Endothelial cell of umbilical vein (primary cell): ENCODE measurements at regions not wholly inside any gene's neighbourhood (a gene's known extent, or its start where the extent isn't known, plus 50 kb on each side); places are given as distances from the start of the nearest gene placed in this dataset.

Experiments
- BruUV-seq: library from RNA; stranded (reverse); fragments of 400-500 nt; replicated peaks from 2 replicates; lab custom pipeline; 2021; lab: Mats Ljungman, UMichigan
- CTCF ChIA-PET: fragments of 300-600, 350-600 bp; sonication (Branson Sonifier 250); formaldehyde crosslinking; loops from one replicate; lab custom pipeline; 2021; ENCODE audit warnings: antibody characterized with exemption, inconsistent platforms; lab: Charles Lee
- POLR2A ChIA-PET: fragments of 300-600, 350-600 bp; sonication (Branson Sonifier 250); formaldehyde crosslinking; loops from one replicate; lab custom pipeline; 2021; ENCODE audit warnings: antibody characterized with exemption, inconsistent platforms; lab: Charles Lee
- DNase-seq: peaks from one replicate; pipeline ENCODE4 v3.0.0-alpha.2; 2011; ENCODE audit warnings: low read depth, low spot score
- FAIRE-seq: peaks from 2 replicates; lab custom pipeline; 2011; peaks lifted over from hg19 to GRCh38; lab: Jason Lieb, UNC
- H2AFZ ChIP-seq: 2 replicates; pipeline ENCODE4 v1.6.0; 2012; ENCODE audit warnings: low read depth, low read length, control low read depth, inconsistent platforms
- H3K27ac ChIP-seq: 2 replicates; pipeline ENCODE4 v1.5.1; 2011; ENCODE audit warnings: low read depth, mild to moderate bottlenecking, control low read depth, low read length, moderate library complexity; ENCODE audit not compliant: insufficient read depth
- H3K27me3 ChIP-seq, 2 experiments: 2 replicates each; pipeline versions ENCODE4 v1.6.0 to v1.6.1; 2011; ENCODE audit warnings: low read length in 2 of 2, mixed read lengths in 1 of 2; ENCODE audit not compliant: control insufficient read depth in 2 of 2, insufficient read depth in 2 of 2
- H3K36me3 ChIP-seq, 2 experiments: 2 replicates in 1 of 2; 3 replicates in 1 of 2; pipeline ENCODE4 v1.5.1; 2011; ENCODE audit warnings: low read length in 2 of 2, mild to moderate bottlenecking in 1 of 2, moderate library complexity in 1 of 2; ENCODE audit not compliant: control insufficient read depth in 2 of 2, insufficient read depth in 2 of 2; ENCODE audit errors: extremely low read depth in 1 of 2
- H3K4me1 ChIP-seq: 3 replicates; pipeline ENCODE4 v1.5.1; 2011; ENCODE audit warnings: mild to moderate bottlenecking, low read length; ENCODE audit not compliant: control insufficient read depth, insufficient read depth; ENCODE audit errors: extremely low read depth
- H3K4me2 ChIP-seq: 2 replicates; pipeline ENCODE4 v1.6.1; 2011; ENCODE audit warnings: low read length, control low read depth, mixed read lengths; ENCODE audit not compliant: insufficient read depth
- H3K4me3 ChIP-seq, 3 experiments: fragments of 200-600 bp in 1 of 3; sonication (generic), shearing (Covaris generic) in 1 of 3; replicated peaks in 1 of 3; 2 replicates each; pipeline ENCODE4 v1.5.1; 2011 to 2016; ENCODE audit warnings: control low read depth in 3 of 3, low read length in 3 of 3, mild to moderate bottlenecking in 2 of 3, inconsistent platforms in 1 of 3, low read depth in 1 of 3, moderate library complexity in 1 of 3; ENCODE audit not compliant: insufficient read depth in 1 of 3
- H3K79me2 ChIP-seq: 2 replicates; pipeline ENCODE4 v1.6.0; 2012; ENCODE audit warnings: low read length, inconsistent platforms; ENCODE audit not compliant: control insufficient read depth, insufficient read depth
- H3K9ac ChIP-seq: replicated peaks from 2 replicates; pipeline ENCODE3; 2011; ENCODE audit warnings: low read length, control low read depth; ENCODE audit not compliant: insufficient read depth; ENCODE audit errors: extremely low read depth
- H3K9me1 ChIP-seq: replicated peaks from 3 replicates; pipeline ENCODE4 v1.6.0; 2011; ENCODE audit warnings: mild to moderate bottlenecking, low read length; ENCODE audit not compliant: control insufficient read depth, insufficient read depth; ENCODE audit errors: extremely low read depth
- H3K9me3 ChIP-seq: replicated peaks from 2 replicates; pipeline ENCODE4 v1.5.1; 2012; ENCODE audit warnings: low read length, inconsistent platforms; ENCODE audit not compliant: control insufficient read depth, insufficient read depth
- H4K20me1 ChIP-seq: replicated peaks from 2 replicates; pipeline ENCODE3; 2011; ENCODE audit warnings: mild to moderate bottlenecking, low read length; ENCODE audit not compliant: control insufficient read depth, insufficient read depth; ENCODE audit errors: extremely low read depth
- EZH2 ChIP-seq: IDR thresholded peaks from 2 replicates; pipeline ENCODE4 v1.6.1; 2012; ENCODE audit warnings: borderline replicate concordance, low read depth, mild to moderate bottlenecking, moderate library complexity, low read length, inconsistent platforms; ENCODE audit not compliant: severe bottlenecking
- FOS ChIP-seq: IDR thresholded peaks from 2 replicates; pipeline ENCODE4 v1.6.1; 2011; ENCODE audit warnings: mild to moderate bottlenecking, low read length, moderate library complexity, borderline replicate concordance; ENCODE audit not compliant: insufficient read depth
- GATA2 ChIP-seq: IDR thresholded peaks from 2 replicates; pipeline ENCODE4 v1.7.0; 2011; ENCODE audit warnings: low read depth, mild to moderate bottlenecking, moderate library complexity, mixed read lengths, low read length; ENCODE audit not compliant: insufficient read length, insufficient read depth
- JUN ChIP-seq: IDR thresholded peaks from 2 replicates; pipeline ENCODE4 v1.6.1; 2011; ENCODE audit warnings: borderline replicate concordance, low read depth; ENCODE audit not compliant: insufficient read length, insufficient read depth
- MYC ChIP-seq: IDR thresholded peaks from one replicate; pipeline ENCODE4 v1.6.1; 2011; ENCODE audit warnings: mild to moderate bottlenecking, low read depth, low read length
- POLR2A ChIP-seq: IDR thresholded peaks from 2 replicates; pipeline ENCODE4 v1.6.1; 2012; ENCODE audit warnings: low read depth, mild to moderate bottlenecking, control low read depth, low read length
- POLR2AphosphoS5 ChIP-seq: IDR thresholded peaks from 2 replicates; pipeline ENCODE4 v1.6.1; 2012; ENCODE audit warnings: low read depth, mild to moderate bottlenecking, control low read depth, low read length, moderate library complexity; ENCODE audit not compliant: insufficient read depth
- dilution Hi-C: fragments of 300-500 bp; cut with MboI; formaldehyde crosslinking; loops from one replicate; pipeline ENCODE4 v1.15.0; 2019; ENCODE audit warnings: low sequenced_read_pairs; ENCODE audit not compliant: extremely low pct_ligation_motif_present
- intact Hi-C: fragments of 100-400 bp; cut with micrococcal nuclease; formaldehyde crosslinking; loops from one replicate; pipeline ENCODE4 v1.10.0; 2022
- TF ChIP-seq, protein P1 (sequence below), 2 donors: IDR thresholded peaks; 1 replicate in 1 of 2; 2 replicates in 1 of 2; pipeline ENCODE4 v1.5.1; 2011; ENCODE audit warnings: low read length in 2 of 2, mild to moderate bottlenecking in 2 of 2, moderate library complexity in 2 of 2, control low read depth in 1 of 2, inconsistent platforms in 1 of 2, low read depth in 1 of 2; ENCODE audit not compliant: insufficient read depth in 1 of 2; ENCODE audit errors: extremely low read depth in 1 of 2
- TF ChIP-seq, protein P2 (sequence below): IDR thresholded peaks from 2 replicates; pipeline ENCODE4 v1.6.1; 2011; ENCODE audit not compliant: insufficient read depth, insufficient read length

DNA sequence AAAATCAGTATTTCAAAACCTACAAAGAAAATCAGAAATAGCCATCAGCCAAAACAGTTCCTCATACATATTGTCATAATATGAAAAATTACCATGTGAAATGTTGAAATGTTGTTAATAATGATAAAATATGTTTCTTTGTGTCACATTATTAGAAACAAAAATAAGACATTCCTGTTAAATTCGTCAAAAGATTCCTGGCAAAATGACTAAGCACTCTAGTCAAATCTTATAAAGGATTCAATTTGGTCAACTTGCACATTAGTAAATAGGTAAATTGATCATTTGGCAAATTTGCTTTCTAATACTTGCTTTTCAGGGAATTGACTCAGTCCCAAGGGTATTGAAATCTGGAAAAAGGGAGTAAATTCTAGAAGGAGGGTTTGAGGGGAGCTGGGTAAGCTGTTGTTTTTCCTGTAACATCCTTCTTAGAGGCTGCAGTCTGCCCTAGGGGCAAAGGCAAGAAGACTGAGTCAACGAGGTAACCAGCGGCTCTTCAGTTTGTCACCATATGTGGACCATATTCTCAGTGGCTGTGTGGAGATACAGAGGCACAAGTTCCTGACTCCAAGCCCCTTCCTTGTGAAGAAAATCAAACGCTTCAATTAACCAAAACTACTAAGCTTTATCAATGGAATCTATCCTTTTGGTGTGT is 482.3 kb downstream of the TNS1 start:
- Histone ChIP-seq H3K9me3 (no peaks in the 10 kb centered on the region), H3K4me1 (no peaks in the 10 kb centered on the region), H3K36me3 (no peaks in the 10 kb centered on the region), H3K4me2 (no peak overlapping the region), H3K9ac (no peak overlapping the region), H4K20me1 (no peaks in the 10 kb centered on the region), H3K27me3 (peaks cover 0 to 7% of the 10 kb centered on the region in 2 experiments), H3K27ac (no peak overlapping the region), H3K79me2 (no peaks in the 10 kb centered on the region), H3K4me3 (no peak overlapping the region), H3K9me1 (no peaks in the 10 kb centered on the region), H2AFZ (no peak overlapping the region)
- ChIA-PET POLR2A (no interaction called here), CTCF (no interaction called here)
- no peak for FAIRE-seq
- intact Hi-C loops = no loop called here
- dilution Hi-C loops = no loop called here
- BruUV-seq = no TSS peak
- TF ChIP-seq EZH2 = no peak
- TF ChIP-seq JUN = no peak
- TF ChIP-seq, protein P1, sequence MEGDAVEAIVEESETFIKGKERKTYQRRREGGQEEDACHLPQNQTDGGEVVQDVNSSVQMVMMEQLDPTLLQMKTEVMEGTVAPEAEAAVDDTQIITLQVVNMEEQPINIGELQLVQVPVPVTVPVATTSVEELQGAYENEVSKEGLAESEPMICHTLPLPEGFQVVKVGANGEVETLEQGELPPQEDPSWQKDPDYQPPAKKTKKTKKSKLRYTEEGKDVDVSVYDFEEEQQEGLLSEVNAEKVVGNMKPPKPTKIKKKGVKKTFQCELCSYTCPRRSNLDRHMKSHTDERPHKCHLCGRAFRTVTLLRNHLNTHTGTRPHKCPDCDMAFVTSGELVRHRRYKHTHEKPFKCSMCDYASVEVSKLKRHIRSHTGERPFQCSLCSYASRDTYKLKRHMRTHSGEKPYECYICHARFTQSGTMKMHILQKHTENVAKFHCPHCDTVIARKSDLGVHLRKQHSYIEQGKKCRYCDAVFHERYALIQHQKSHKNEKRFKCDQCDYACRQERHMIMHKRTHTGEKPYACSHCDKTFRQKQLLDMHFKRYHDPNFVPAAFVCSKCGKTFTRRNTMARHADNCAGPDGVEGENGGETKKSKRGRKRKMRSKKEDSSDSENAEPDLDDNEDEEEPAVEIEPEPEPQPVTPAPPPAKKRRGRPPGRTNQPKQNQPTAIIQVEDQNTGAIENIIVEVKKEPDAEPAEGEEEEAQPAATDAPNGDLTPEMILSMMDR (IDR thresholded peaks at IDR 0.05; ENCODE audit: extremely low read depth in 1 of 2, insufficient read depth in 1 of 2, low read depth in 1 of 2, low read length in 2 of 2) = no peak
- TF ChIP-seq, protein P2, sequence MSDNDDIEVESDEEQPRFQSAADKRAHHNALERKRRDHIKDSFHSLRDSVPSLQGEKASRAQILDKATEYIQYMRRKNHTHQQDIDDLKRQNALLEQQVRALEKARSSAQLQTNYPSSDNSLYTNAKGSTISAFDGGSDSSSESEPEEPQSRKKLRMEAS = no peak
- TF ChIP-seq MYC = no peak
- TF ChIP-seq FOS = no peak
- no peak for TF ChIP-seq POLR2AphosphoS5
- no peak for TF ChIP-seq POLR2A
- no peak for TF ChIP-seq GATA2
- DNase-seq = no peak
